ENCODE measurements at regions not wholly inside any gene's neighbourhood (a gene's known extent, or its start where the extent isn't known, plus 50 kb on each side); places are given as distances from the start of the nearest gene placed in this dataset.
"Not testable (repeated sequence)": the region's sequence is repeated elsewhere in the genome, so short reads cannot be mapped to it uniquely, and the experiment has no call there.

- not testable (repeated sequence) for TF ChIP-seq POLR2AphosphoS2 (IDR thresholded peaks at IDR 0.05; ENCODE audit: low read depth, low read length); TBP (CRISPR knock-in tag; IDR thresholded peaks at IDR 0.05); PHF8 (CRISPR knock-in tag; IDR thresholded peaks at IDR 0.05); ARID2 (CRISPR knock-in tag; IDR thresholded peaks at IDR 0.05; ENCODE audit: borderline replicate concordance); SIN3A (IDR thresholded peaks at IDR 0.05; ENCODE audit: borderline replicate concordance, low read depth, low read length); HMGXB4 (CRISPR knock-in tag; IDR thresholded peaks at IDR 0.05; ENCODE audit: borderline replicate concordance in 1 of 2, low read depth in 1 of 2); BCL3 (CRISPR knock-in tag; IDR thresholded peaks at IDR 0.05); ZNF747 (CRISPR knock-in tag; IDR thresholded peaks at IDR 0.05; ENCODE audit: borderline replicate concordance); ZNF317 (CRISPR knock-in tag; IDR thresholded peaks at IDR 0.05); MEIS2 (CRISPR knock-in tag; IDR thresholded peaks at IDR 0.05); CTCF (CRISPR knock-in tag; IDR thresholded peaks at IDR 0.05); CEBPB (IDR thresholded peaks at IDR 0.05; ENCODE audit: borderline replicate concordance, low read depth, low read length); CENPX (CRISPR knock-in tag; IDR thresholded peaks at IDR 0.05)
These were observed 53.3 kb upstream of the CSNK1E start for GRCh38 chr22:38370490-38370889.
